GM12878 (cell line): ENCODE measurements at regions not wholly inside any gene's neighbourhood (a gene's known extent, or its start where the extent isn't known, plus 50 kb on each side); places are given as distances from the start of the nearest gene placed in this dataset.

ENCODE experiments used
- ATAC-seq: fragments of 200-7000 bp; cut with Tn5 transposase; 3 replicates; pipeline ENCODE4 v1.9.1; 2020; ENCODE audit warnings: mild to moderate bottlenecking, moderate library complexity
- BruUV-seq: library from RNA; stranded (reverse); fragments of 400-500 nt; replicated peaks from 2 replicates; lab custom pipeline; 2021; lab: Mats Ljungman, UMichigan
- CTCF ChIA-PET: fragments of 300-600 bp; sonication (Branson Sonifier 250); formaldehyde crosslinking; extraction: SDS; loops from one replicate; lab custom pipeline; 2021; ENCODE audit warnings: inconsistent platforms; lab: Yijun Ruan, JAX
- POLR2A ChIA-PET: fragments of 350-600 bp; formaldehyde crosslinking; extraction: SDS; loops from one replicate; lab custom pipeline; 2021; ENCODE audit warnings: inconsistent platforms; lab: Charles Lee
- RAD21 ChIA-PET: fragments of 300-600 bp; sonication (Branson Sonifier 250); formaldehyde crosslinking; loops from one replicate; lab custom pipeline; 2023; ENCODE audit warnings: antibody characterized with exemption; ENCODE audit not compliant: unreplicated experiment; lab: Charles Lee
- SMC1A ChIA-PET: fragments of 300-600 bp; sonication (Branson Sonifier 250); formaldehyde crosslinking; loops from one replicate; lab custom pipeline; 2023; ENCODE audit not compliant: unreplicated experiment, uncharacterized antibody; lab: Charles Lee
- DNase-seq: peaks from one replicate; pipeline ENCODE4 v3.0.0-alpha.2; 2011; ENCODE audit warnings: low read depth, low spot score
- FAIRE-seq: peaks from 3 replicates; lab custom pipeline; 2011; peaks lifted over from hg19 to GRCh38; lab: Jason Lieb, UNC
- H2AFZ ChIP-seq: 2 replicates; pipeline ENCODE4 v1.6.0; 2011; ENCODE audit warnings: low read depth, low read length, control low read depth; ENCODE audit not compliant: control insufficient read depth
- H3K27ac ChIP-seq: 2 replicates; pipeline ENCODE4 v1.5.1; 2011; ENCODE audit warnings: control low read depth; ENCODE audit not compliant: control insufficient read depth, insufficient read depth
- H3K27me3 ChIP-seq, 2 experiments: replicated peaks in 1 of 2; 2 replicates each; pipeline versions ENCODE4 v1.6.0 to v1.6.1; 2011; ENCODE audit warnings: low read length in 1 of 2; ENCODE audit not compliant: control insufficient read depth in 2 of 2, insufficient read depth in 2 of 2
- H3K36me3 ChIP-seq, 2 experiments: 2 replicates each; pipeline ENCODE4 v1.5.1; 2011; ENCODE audit warnings: low read length in 1 of 2; ENCODE audit not compliant: control insufficient read depth in 2 of 2, insufficient read depth in 2 of 2
- H3K4me1 ChIP-seq: 2 replicates; pipeline ENCODE4 v1.6.1; 2011; ENCODE audit warnings: mild to moderate bottlenecking, low read length, moderate library complexity, mixed read lengths; ENCODE audit not compliant: control insufficient read depth, insufficient read depth
- H3K4me2 ChIP-seq: 2 replicates; pipeline ENCODE4 v1.6.0; 2011; ENCODE audit warnings: control low read depth; ENCODE audit not compliant: control insufficient read depth, insufficient read depth
- H3K4me3 ChIP-seq: fragments of 200-600 bp; sonication (generic); 2 replicates; pipeline ENCODE4 v1.5.1; 2016
- H3K79me2 ChIP-seq: 2 replicates; pipeline ENCODE4 v1.6.0; 2011; ENCODE audit warnings: low read length; ENCODE audit not compliant: control insufficient read depth, insufficient read depth
- H3K9ac ChIP-seq: 2 replicates; pipeline ENCODE4 v1.8.0; 2011; ENCODE audit warnings: low read length, control low read depth, mixed read lengths; ENCODE audit not compliant: control insufficient read depth, insufficient read depth
- H3K9me3 ChIP-seq: replicated peaks from 3 replicates; pipeline ENCODE4 v1.5.1; 2011; ENCODE audit warnings: mild to moderate bottlenecking, low read length; ENCODE audit not compliant: control insufficient read depth, insufficient read depth
- H4K20me1 ChIP-seq: 2 replicates; pipeline ENCODE4 v1.6.0; 2011; ENCODE audit not compliant: control insufficient read depth, insufficient read depth
- DPF2 ChIP-seq: fragments of 450-650 bp; IDR thresholded peaks from 2 replicates; pipeline ENCODE4 v1.6.1; 2017; ENCODE audit warnings: mild to moderate bottlenecking
- NR2C2 ChIP-seq: IDR thresholded peaks from 2 replicates; pipeline ENCODE4 v1.6.1; 2011; ENCODE audit warnings: borderline replicate concordance, low read depth; ENCODE audit not compliant: control insufficient read depth, insufficient read length
- RB1 ChIP-seq: fragments of 450-650 bp; formaldehyde crosslinking; IDR thresholded peaks from 2 replicates; pipeline ENCODE4 v1.6.1; 2017; ENCODE audit warnings: mild to moderate bottlenecking, borderline replicate concordance
- SP1 ChIP-seq: IDR thresholded peaks from one replicate; pipeline ENCODE4 v1.6.1; 2011; ENCODE audit warnings: low read depth, low read length
- ZBED1 ChIP-seq: IDR thresholded peaks from 2 replicates; pipeline ENCODE4 v1.6.1; 2016; ENCODE audit warnings: borderline replicate concordance
- WGBS: methylation state at CpG from one replicate; pipeline ENCODE4 v1.1.6; 2016; ENCODE audit warnings: low lambda C conversion rate; ENCODE audit not compliant: insufficient replicate concordance, insufficient coverage; ENCODE audit errors: missing lambda C conversion rate; 5-methylcytosine and 5-hydroxymethylcytosine counted together
- in situ Hi-C: fragments of 300-500 bp; cut with MboI; formaldehyde crosslinking; loops from 9 replicates; pipeline ENCODE4 v1.14.3; 2018; ENCODE audit warnings: mixed read lengths
- intact Hi-C: fragments of 100-400 bp; cut with micrococcal nuclease; formaldehyde crosslinking; loops from one replicate; pipeline ENCODE4 v1.14.2; 2022; ENCODE audit not compliant: unreplicated experiment
- TF ChIP-seq, protein P1 (sequence below): fragments of 450-650 bp; IDR thresholded peaks from 2 replicates; pipeline ENCODE4 v1.6.1; 2014; ENCODE audit warnings: mild to moderate bottlenecking

DNA sequence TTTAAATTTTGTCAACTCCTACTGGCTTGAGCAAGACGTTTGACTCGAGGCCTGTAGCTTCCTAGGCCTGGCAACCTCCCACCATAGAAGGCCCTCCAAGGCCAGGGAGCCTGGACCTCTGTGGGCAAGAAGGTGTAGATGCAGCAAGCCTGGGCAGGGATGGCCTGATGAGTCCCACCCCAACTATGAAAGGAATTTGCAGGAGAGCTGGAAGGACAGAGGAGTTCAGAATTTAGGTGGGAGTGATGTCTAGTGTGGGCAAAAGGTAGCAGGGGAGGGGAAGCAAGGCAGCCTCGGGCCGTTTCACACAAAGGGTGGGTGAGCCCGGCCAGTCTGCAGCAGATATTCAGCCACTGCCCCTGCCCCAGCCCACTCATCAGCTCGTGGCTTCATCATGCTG is 245.2 kb downstream of the CDH26 start:
- H3K4me3 ChIP-seq, result no peak overlapping the region
- ChIA-PET RAD21 (interaction anchor here (0.9 kb wide), 1 partner anchor 66 kb away, joined by 3 read pairs; no protein-coding TSS in a partner anchor), SMC1A (interaction anchor here (1.4 kb wide), 1 partner anchor 37 kb away, joined by 3 read pairs; no protein-coding TSS in a partner anchor), CTCF (interaction anchor here (1.4 kb wide), 1 partner anchor 65 kb away, joined by 3 read pairs; no protein-coding TSS in a partner anchor), POLR2A (no interaction called here)
- no peaks in the 10 kb centered on the region for H3K27me3 ChIP-seq
- in situ Hi-C loops, result no loop called here
- no peaks in the 10 kb centered on the region for H3K79me2 ChIP-seq
- TF ChIP-seq NR2C2 (no peak), ZBED1 (no peak), SP1 (no peak), DPF2 (no peak)
- TF ChIP-seq, protein P1, sequence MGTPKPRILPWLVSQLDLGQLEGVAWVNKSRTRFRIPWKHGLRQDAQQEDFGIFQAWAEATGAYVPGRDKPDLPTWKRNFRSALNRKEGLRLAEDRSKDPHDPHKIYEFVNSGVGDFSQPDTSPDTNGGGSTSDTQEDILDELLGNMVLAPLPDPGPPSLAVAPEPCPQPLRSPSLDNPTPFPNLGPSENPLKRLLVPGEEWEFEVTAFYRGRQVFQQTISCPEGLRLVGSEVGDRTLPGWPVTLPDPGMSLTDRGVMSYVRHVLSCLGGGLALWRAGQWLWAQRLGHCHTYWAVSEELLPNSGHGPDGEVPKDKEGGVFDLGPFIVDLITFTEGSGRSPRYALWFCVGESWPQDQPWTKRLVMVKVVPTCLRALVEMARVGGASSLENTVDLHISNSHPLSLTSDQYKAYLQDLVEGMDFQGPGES, result no peak
- no peak overlapping the region for H3K4me2 ChIP-seq
- ATAC-seq (no peak), DNase-seq (no peak), FAIRE-seq (no peak)
- no peaks in the 10 kb centered on the region for H3K4me1 ChIP-seq
- no peak overlapping the region for H3K27ac ChIP-seq
- no peaks in the 10 kb centered on the region for H4K20me1 ChIP-seq
- intact Hi-C loops, result no loop called here
- BruUV-seq, result no TSS peak
- H3K9ac ChIP-seq, result no peak overlapping the region
- H2AFZ ChIP-seq, result no peak overlapping the region
- no peaks in the 10 kb centered on the region for H3K36me3 ChIP-seq
- H3K9me3 ChIP-seq, result no peaks in the 10 kb centered on the region; the same call in 2 of the 3 replicates
- WGBS, result 0% methylated on average over 6 of the region's 6 CpGs

DNA sequence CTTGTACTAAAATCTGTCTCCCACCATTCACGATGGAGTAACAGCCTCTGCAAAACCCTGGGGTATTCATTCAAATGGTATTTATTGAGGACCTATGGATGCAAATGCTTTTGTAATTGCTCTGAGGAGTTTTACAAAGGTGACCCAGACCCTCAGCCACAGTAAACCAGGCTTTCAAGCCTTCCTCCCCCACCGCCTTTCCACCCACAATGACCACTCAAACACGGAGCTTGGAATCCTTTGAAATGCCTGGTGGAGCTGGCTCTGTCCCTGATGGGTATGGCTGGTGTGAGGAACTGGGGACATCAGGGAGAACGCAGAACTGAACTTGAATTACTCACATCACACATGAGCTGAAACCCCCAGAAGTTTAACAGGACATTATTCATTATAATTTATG is 246.4 kb downstream of the CDH26 start:
- no peaks in the 10 kb centered on the region for H4K20me1 ChIP-seq
- no peaks in the 10 kb centered on the region for H3K9me3 ChIP-seq
- no peak overlapping the region for H3K27ac ChIP-seq
- FAIRE-seq (no peak), DNase-seq (no peak), ATAC-seq (no peak)
- no peaks in the 10 kb centered on the region for H3K4me1 ChIP-seq
- CTCF ChIA-PET, result interaction anchor here (1.4 kb wide), 1 partner anchor 67 kb away, joined by 3 read pairs; no protein-coding TSS in a partner anchor
- no peak overlapping the region for H3K9ac ChIP-seq
- H3K4me3 ChIP-seq, result no peak overlapping the region
- SMC1A ChIA-PET, result interaction anchor here (0.9 to 1.1 kb wide), 2 partner anchors 67 to 148 kb away, joined by 3 read pairs; no protein-coding TSS in a partner anchor
- RAD21 ChIA-PET, result no interaction called here
- no peak overlapping the region for H2AFZ ChIP-seq
- TF ChIP-seq RB1, result no peak
- no peaks in the 10 kb centered on the region for H3K27me3 ChIP-seq
- H3K79me2 ChIP-seq, result no peaks in the 10 kb centered on the region
- no TSS peak for BruUV-seq
- WGBS, result 3% methylated on average over 4 of the region's 4 CpGs
- POLR2A ChIA-PET, result interaction anchor here (0.5 kb wide), 1 partner anchor 1775 kb away, joined by 3 read pairs; no protein-coding TSS in a partner anchor
- no peak overlapping the region for H3K4me2 ChIP-seq
- intact Hi-C loops (no loop called here), in situ Hi-C loops (no loop called here)
- H3K36me3 ChIP-seq, result no peaks in the 10 kb centered on the region
